ENCODE measurements at regions not wholly inside any gene's neighbourhood (a gene's known extent, or its start where the extent isn't known, plus 50 kb on each side); places are given as distances from the start of the nearest gene placed in this dataset.

GRCh38 chr6:10315658-10316372, 99.1 kb downstream of the TFAP2A start:
- no peak overlapping the region for H3K4me3 ChIP-seq (replicated peaks in 1 of 3; ENCODE audit: insufficient read depth in 1 of 3, low read depth in 1 of 3, low read length in 3 of 3)
- no peaks in the 10 kb centered on the region for H3K27me3 ChIP-seq (ENCODE audit: control insufficient read depth in 2 of 2, insufficient read depth in 2 of 2, low read length in 2 of 2)
- no peaks in the 10 kb centered on the region for H3K36me3 ChIP-seq (ENCODE audit: control insufficient read depth in 2 of 2, extremely low read depth in 1 of 2, insufficient read depth in 2 of 2, low read length in 2 of 2)
- no peaks in the 10 kb centered on the region for H3K79me2 ChIP-seq (ENCODE audit: control insufficient read depth, insufficient read depth, low read length)
- no peak overlapping the region for H2AFZ ChIP-seq (ENCODE audit: low read depth, low read length)
- H4K20me1 ChIP-seq (replicated peaks; ENCODE audit: control insufficient read depth, extremely low read depth, insufficient read depth, low read length), result no peaks in the 10 kb centered on the region
- H3K27ac ChIP-seq (ENCODE audit: insufficient read depth, low read depth, low read length), result no peak overlapping the region
- dilution Hi-C loops (cut with MboI; ENCODE audit: extremely low pct_ligation_motif_present, low sequenced_read_pairs) (no loop called here), intact Hi-C loops (cut with micrococcal nuclease) (no loop called here)
- FAIRE-seq, result no peak
- no peaks in the 10 kb centered on the region for H3K9me1 ChIP-seq (replicated peaks; ENCODE audit: control insufficient read depth, extremely low read depth, insufficient read depth, low read length)
- BruUV-seq (replicated peaks), result no TSS peak
- no peak for TF ChIP-seq MYC (IDR thresholded peaks at IDR 0.05; ENCODE audit: low read depth, low read length)
- TF ChIP-seq EZH2 (IDR thresholded peaks at IDR 0.05; ENCODE audit: borderline replicate concordance, low read depth, low read length, severe bottlenecking), result no peak
- no peak for TF ChIP-seq GATA2 (IDR thresholded peaks at IDR 0.05; ENCODE audit: insufficient read depth, insufficient read length, low read depth, low read length)
- TF ChIP-seq, protein P1, sequence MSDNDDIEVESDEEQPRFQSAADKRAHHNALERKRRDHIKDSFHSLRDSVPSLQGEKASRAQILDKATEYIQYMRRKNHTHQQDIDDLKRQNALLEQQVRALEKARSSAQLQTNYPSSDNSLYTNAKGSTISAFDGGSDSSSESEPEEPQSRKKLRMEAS (IDR thresholded peaks at IDR 0.05; ENCODE audit: insufficient read depth, insufficient read length), result no peak
- TF ChIP-seq JUN (IDR thresholded peaks at IDR 0.05; ENCODE audit: borderline replicate concordance, insufficient read depth, insufficient read length, low read depth), result no peak
- no peak for TF ChIP-seq FOS (IDR thresholded peaks at IDR 0.05; ENCODE audit: borderline replicate concordance, insufficient read depth, low read length)
- no peak for TF ChIP-seq POLR2A (IDR thresholded peaks at IDR 0.05; ENCODE audit: low read depth, low read length)
- TF ChIP-seq POLR2AphosphoS5 (IDR thresholded peaks at IDR 0.05; ENCODE audit: insufficient read depth, low read depth, low read length), result no peak
- TF ChIP-seq CTCF (IDR thresholded peaks at IDR 0.05; ENCODE audit: extremely low read depth in 1 of 2, insufficient read depth in 1 of 2, low read depth in 1 of 2, low read length in 2 of 2), result no peak
- no peaks in the 10 kb centered on the region for H3K4me1 ChIP-seq (ENCODE audit: control insufficient read depth, extremely low read depth, insufficient read depth, low read length)
- POLR2A ChIA-PET, result no interaction called here
- CTCF ChIA-PET, result no interaction called here
- peaks cover 2% of the 10 kb centered on the region for H3K9me3 ChIP-seq (replicated peaks; ENCODE audit: control insufficient read depth, insufficient read depth, low read length)
- H3K9ac ChIP-seq (replicated peaks; ENCODE audit: extremely low read depth, insufficient read depth, low read length), result no peak overlapping the region
- DNase-seq (ENCODE audit: low read depth, low spot score), result no peak
- no peak overlapping the region for H3K4me2 ChIP-seq (ENCODE audit: insufficient read depth, low read length)
